Neural cell (in vitro differentiated cells): ENCODE measurements at regions not wholly inside any gene's neighbourhood (a gene's known extent, or its start where the extent isn't known, plus 50 kb on each side); places are given as distances from the start of the nearest gene placed in this dataset.
A peak's percentile ranks its signal among the peaks of the same experiment; 100 is the strongest.
"Not testable (repeated sequence)": the region's sequence is repeated elsewhere in the genome, so short reads cannot be mapped to it uniquely, and the experiment has no call there.

Experiments used
- CTCF ChIP-seq: fragments of 450-650 bp; IDR thresholded peaks from 2 replicates; pipeline ENCODE4 v1.5.1; 2014; ENCODE audit warnings: antibody characterized with exemption, mild to moderate bottlenecking, moderate library complexity; ENCODE audit not compliant: poor library complexity, severe bottlenecking
- TAF1 ChIP-seq: IDR thresholded peaks from 2 replicates; pipeline ENCODE4 v1.6.1; 2012; ENCODE audit warnings: low read depth

GRCh38 chr9:33676194-33676745 is 119.1 kb upstream of the PRSS3 start:
- TF ChIP-seq CTCF, result not testable (repeated sequence)
- peak; percentile 70 for TF ChIP-seq TAF1
